HL-60 (cell line): ENCODE measurements at regions not wholly inside any gene's neighbourhood (a gene's known extent, or its start where the extent isn't known, plus 50 kb on each side); places are given as distances from the start of the nearest gene placed in this dataset.

Source experiments
- DNase-seq, 2 experiments: peaks; one replicate each; pipeline ENCODE4 v3.0.0-alpha.2; 2010 to 2020; ENCODE audit warnings: low read depth in 1 of 2, low spot score in 1 of 2
- H3K27ac ChIP-seq: fragments of 250-450 bp; sonication (Bioruptor Pico); replicated peaks from 2 replicates; pipeline ENCODE4 v1.5.1; 2020; ENCODE audit warnings: mild to moderate bottlenecking, moderate library complexity
- H3K27me3 ChIP-seq: fragments of 250-450 bp; sonication (Bioruptor Pico); 2 replicates; pipeline ENCODE4 v1.5.1; 2021; ENCODE audit warnings: mild to moderate bottlenecking, moderate library complexity; ENCODE audit not compliant: insufficient read depth, poor library complexity, severe bottlenecking
- H3K4me3 ChIP-seq: replicated peaks from 2 replicates; pipeline ENCODE4 v1.5.1; 2011; ENCODE audit warnings: mild to moderate bottlenecking, control low read depth, low read length; ENCODE audit not compliant: insufficient read depth
- GABPA ChIP-seq: IDR thresholded peaks from 2 replicates; pipeline ENCODE4 v1.6.1; 2012; ENCODE audit warnings: low read depth
- POLR2AphosphoS5 ChIP-seq: IDR thresholded peaks from 2 replicates; pipeline ENCODE4 v1.6.1; 2012; ENCODE audit warnings: low read depth
- REST ChIP-seq: IDR thresholded peaks from 2 replicates; pipeline ENCODE4 v1.6.1; 2012; ENCODE audit warnings: low read depth; ENCODE audit not compliant: insufficient replicate concordance
- SPI1 ChIP-seq: IDR thresholded peaks from 2 replicates; pipeline ENCODE4 v1.6.1; 2012; ENCODE audit warnings: low read depth, mild to moderate bottlenecking, borderline replicate concordance
- TF ChIP-seq, protein P1 (sequence below): IDR thresholded peaks from one replicate; pipeline ENCODE4 v1.5.1; 2011; ENCODE audit warnings: low read length, control low read depth, inconsistent platforms; ENCODE audit not compliant: insufficient read depth

DNA sequence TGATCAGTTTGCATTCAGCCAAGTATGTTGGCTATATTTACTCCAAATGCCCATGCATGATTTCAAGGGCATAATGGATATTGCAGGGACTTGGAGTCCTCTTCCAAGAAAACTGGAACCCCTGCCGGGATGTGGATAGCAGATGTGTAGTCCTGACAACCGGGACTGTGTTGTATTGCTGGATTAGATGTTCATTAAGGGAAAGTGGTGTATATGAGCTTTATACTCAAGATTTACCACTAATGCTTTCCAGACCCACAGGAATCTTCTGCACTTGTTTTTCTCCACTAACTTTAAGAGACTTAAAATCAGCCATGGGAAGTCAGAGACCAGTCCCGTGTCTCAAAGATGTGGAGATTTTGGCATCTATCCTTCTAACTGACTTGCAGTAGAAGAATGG lies 770.9 kb downstream of the HDGFL1 start:
- Histone ChIP-seq H3K4me3 (no peak overlapping the region), H3K27ac (no peak overlapping the region), H3K27me3 (no peaks in the 10 kb centered on the region)
- TF ChIP-seq REST (no peak), POLR2AphosphoS5 (no peak), SPI1 (no peak), GABPA (no peak)
- TF ChIP-seq, protein P1, sequence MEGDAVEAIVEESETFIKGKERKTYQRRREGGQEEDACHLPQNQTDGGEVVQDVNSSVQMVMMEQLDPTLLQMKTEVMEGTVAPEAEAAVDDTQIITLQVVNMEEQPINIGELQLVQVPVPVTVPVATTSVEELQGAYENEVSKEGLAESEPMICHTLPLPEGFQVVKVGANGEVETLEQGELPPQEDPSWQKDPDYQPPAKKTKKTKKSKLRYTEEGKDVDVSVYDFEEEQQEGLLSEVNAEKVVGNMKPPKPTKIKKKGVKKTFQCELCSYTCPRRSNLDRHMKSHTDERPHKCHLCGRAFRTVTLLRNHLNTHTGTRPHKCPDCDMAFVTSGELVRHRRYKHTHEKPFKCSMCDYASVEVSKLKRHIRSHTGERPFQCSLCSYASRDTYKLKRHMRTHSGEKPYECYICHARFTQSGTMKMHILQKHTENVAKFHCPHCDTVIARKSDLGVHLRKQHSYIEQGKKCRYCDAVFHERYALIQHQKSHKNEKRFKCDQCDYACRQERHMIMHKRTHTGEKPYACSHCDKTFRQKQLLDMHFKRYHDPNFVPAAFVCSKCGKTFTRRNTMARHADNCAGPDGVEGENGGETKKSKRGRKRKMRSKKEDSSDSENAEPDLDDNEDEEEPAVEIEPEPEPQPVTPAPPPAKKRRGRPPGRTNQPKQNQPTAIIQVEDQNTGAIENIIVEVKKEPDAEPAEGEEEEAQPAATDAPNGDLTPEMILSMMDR, result no peak
- DNase-seq, result no peak

DNA sequence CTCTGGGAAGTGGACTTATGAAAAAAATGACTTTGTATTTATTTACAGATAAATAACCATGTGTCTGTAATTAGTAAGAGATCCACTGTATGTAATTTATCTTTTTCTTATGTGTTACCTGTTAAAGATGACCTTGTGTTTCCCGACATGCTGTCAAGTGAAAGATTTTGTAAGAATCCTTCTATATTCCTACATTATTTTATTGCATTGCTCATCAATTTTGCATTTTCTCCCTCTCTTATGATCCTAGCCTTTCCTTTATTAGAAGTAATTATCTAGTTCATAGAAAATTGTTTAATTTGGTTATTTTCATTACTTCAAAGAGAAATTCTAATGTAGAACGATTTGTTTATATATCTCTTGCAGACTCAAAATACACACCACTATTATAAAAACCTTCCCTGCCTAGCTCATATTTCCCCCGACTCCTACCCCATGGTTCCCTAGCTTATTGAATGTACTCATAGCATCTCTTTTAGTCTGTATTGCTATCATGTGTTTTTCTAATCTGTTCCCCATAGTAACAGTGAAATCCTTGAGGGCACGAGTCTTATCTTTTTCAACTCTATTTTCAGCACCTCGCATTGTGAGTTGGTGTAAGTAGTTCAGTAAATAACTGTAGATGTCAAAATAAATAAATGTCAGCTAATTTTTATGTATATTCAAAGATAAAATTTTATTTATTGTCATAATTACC lies 774.4 kb downstream of the HDGFL1 start:
- no peak overlapping the region for H3K27ac ChIP-seq
- no peaks in the 10 kb centered on the region for H3K27me3 ChIP-seq
- no peak for DNase-seq
- no peak overlapping the region for H3K4me3 ChIP-seq
- TF ChIP-seq POLR2AphosphoS5 (no peak), SPI1 (no peak), REST (no peak), GABPA (no peak)
- TF ChIP-seq, protein P1, result no peak

- Histone ChIP-seq H3K4me3 (no peak overlapping the region), H3K27me3 (no peaks in the 10 kb centered on the region), H3K27ac (no peak overlapping the region)
- DNase-seq, result no peak
- TF ChIP-seq GABPA (no peak), REST (no peak), POLR2AphosphoS5 (no peak), SPI1 (no peak)
- TF ChIP-seq, protein P1, result no peak
Observed at GRCh38 chr6:23348185-23348584, 777.8 kb upstream of the NRSN1 start.
